Uterus (tissue), 3 donors: ENCODE measurements at regions not wholly inside any gene's neighbourhood (a gene's known extent, or its start where the extent isn't known, plus 50 kb on each side); places are given as distances from the start of the nearest gene placed in this dataset.

Experiments used
- DNase-seq, 2 donors: peaks; one replicate each; pipeline ENCODE4 v3.0.0-alpha.2; 2019 to 2020
- H3K27ac ChIP-seq, 2 donors: fragments of 200-600 bp; sonication (generic); 1 replicate in 1 of 2; 2 replicates in 1 of 2; pipeline ENCODE4 v1.5.1; 2016 to 2018
- H3K27me3 ChIP-seq, 2 donors: fragments of 200-600 bp; sonication (generic); one replicate each; pipeline ENCODE4 v1.5.1; 2018 to 2019; ENCODE audit warnings: control low read depth in 1 of 2
- H3K36me3 ChIP-seq, 2 donors: fragments of 200-600 bp; sonication (generic); one replicate each; pipeline ENCODE4 v1.5.1; 2019; ENCODE audit warnings: control low read depth in 1 of 2
- H3K4me1 ChIP-seq, 2 donors: fragments of 200-600 bp; sonication (generic); one replicate each; pipeline ENCODE4 v1.5.1; 2018 to 2019; ENCODE audit warnings: control low read depth in 1 of 2
- H3K4me3 ChIP-seq, 2 donors: fragments of 200-600 bp; sonication (generic); 1 replicate in 1 of 2; 2 replicates in 1 of 2; pipeline ENCODE4 v1.5.1; 2018 to 2019; ENCODE audit warnings: mild to moderate bottlenecking in 1 of 2
- H3K9me3 ChIP-seq, 2 donors: fragments of 200-600 bp; sonication (generic); one replicate each; pipeline ENCODE4 v1.5.1; 2019; ENCODE audit warnings: control low read depth in 1 of 2
- CTCF ChIP-seq, 4 experiments: fragments of 200-600 bp in 2 of 4; fragments of 450-650 bp in 2 of 4; sonication (generic) in 2 of 4; IDR thresholded peaks; one replicate each; pipeline ENCODE4 v1.5.1; 2016 to 2019; ENCODE audit warnings: antibody characterized with exemption in 4 of 4, mild to moderate bottlenecking in 2 of 4, moderate library complexity in 1 of 4
- POLR2A ChIP-seq, 2 donors: fragments of 450-650 bp; IDR thresholded peaks; one replicate each; pipeline ENCODE4 v1.6.1; 2016; ENCODE audit warnings: antibody characterized with exemption in 2 of 2, mild to moderate bottlenecking in 1 of 2, moderate library complexity in 1 of 2
- intact Hi-C: fragments of 100-400 bp; cut with DNase I; formaldehyde crosslinking; loops from one replicate; pipeline ENCODE4 v1.15.1; 2023; ENCODE audit warnings: low total_unique reads
- donor health status: DM: yes; HTN: yes; CAD: no.

- TF ChIP-seq POLR2A (IDR thresholded peaks at IDR 0.05) (no peak), CTCF (IDR thresholded peaks at IDR 0.05) (no peak)
- no peak for DNase-seq
- no peak overlapping the region for H3K27ac ChIP-seq
- intact Hi-C loops, result no loop called here
- no peaks in the 10 kb centered on the region for H3K36me3 ChIP-seq
- no peaks in the 10 kb centered on the region for H3K27me3 ChIP-seq
- no peaks in the 10 kb centered on the region for H3K9me3 ChIP-seq
- H3K4me3 ChIP-seq, result no peak overlapping the region
- H3K4me1 ChIP-seq, result no peaks in the 10 kb centered on the region
Measured at GRCh38 chr4:38365261-38365660, 298.7 kb upstream of the KLF3 start.

GRCh38 chr4:38365748-38366310 lies 298.2 kb upstream of the KLF3 start:
- Histone ChIP-seq H3K4me1 (no peaks in the 10 kb centered on the region), H3K4me3 (no peak overlapping the region), H3K9me3 (no peaks in the 10 kb centered on the region), H3K27ac (no peak overlapping the region), H3K27me3 (no peaks in the 10 kb centered on the region), H3K36me3 (no peaks in the 10 kb centered on the region)
- intact Hi-C loops, result no loop called here
- no peak for TF ChIP-seq CTCF (IDR thresholded peaks at IDR 0.05)
- no peak for TF ChIP-seq POLR2A (IDR thresholded peaks at IDR 0.05)
- no peak for DNase-seq

- H3K4me1 ChIP-seq, result no peaks in the 10 kb centered on the region
- no peak for TF ChIP-seq CTCF (IDR thresholded peaks at IDR 0.05)
- H3K4me3 ChIP-seq, result no peak overlapping the region
- intact Hi-C loops, result no loop called here
- H3K27ac ChIP-seq, result no peak overlapping the region
- H3K36me3 ChIP-seq, result no peaks in the 10 kb centered on the region
- no peak for DNase-seq
- no peaks in the 10 kb centered on the region for H3K27me3 ChIP-seq
- H3K9me3 ChIP-seq, result no peaks in the 10 kb centered on the region
Measured at GRCh38 chr4:38366456-38366855, 297.5 kb upstream of the KLF3 start.

GRCh38 chr4:38366997-38367396 lies 297.0 kb upstream of the KLF3 start:
- Histone ChIP-seq H3K36me3 (no peaks in the 10 kb centered on the region), H3K27ac (no peak overlapping the region), H3K9me3 (no peaks in the 10 kb centered on the region), H3K27me3 (no peaks in the 10 kb centered on the region), H3K4me3 (no peak overlapping the region), H3K4me1 (no peaks in the 10 kb centered on the region)
- DNase-seq, result no peak
- intact Hi-C loops, result no loop called here
- no peak for TF ChIP-seq CTCF (IDR thresholded peaks at IDR 0.05)
- TF ChIP-seq POLR2A (IDR thresholded peaks at IDR 0.05), result no peak

- TF ChIP-seq POLR2A (IDR thresholded peaks at IDR 0.05) (no peak), CTCF (IDR thresholded peaks at IDR 0.05) (no peak)
- no peak overlapping the region for H3K4me3 ChIP-seq
- no peak overlapping the region for H3K27ac ChIP-seq
- no peaks in the 10 kb centered on the region for H3K9me3 ChIP-seq
- no peaks in the 10 kb centered on the region for H3K36me3 ChIP-seq
- intact Hi-C loops, result no loop called here
- DNase-seq, result no peak
- no peaks in the 10 kb centered on the region for H3K27me3 ChIP-seq
- no peaks in the 10 kb centered on the region for H3K4me1 ChIP-seq
Measured at GRCh38 chr4:38367642-38368174, 296.3 kb upstream of the KLF3 start.
